ENCODE measurements at regions not wholly inside any gene's neighbourhood (a gene's known extent, or its start where the extent isn't known, plus 50 kb on each side); places are given as distances from the start of the nearest gene placed in this dataset.

GRCh38 chr3:72476139-72476483 lies 372.1 kb downstream of the SHQ1 start:
- DNase-seq (ENCODE audit: extremely low spot score, insufficient read length, low read depth) (no peak), FAIRE-seq (no peak)

GRCh38 chr3:72475258-72476138 lies 372.7 kb downstream of the SHQ1 start:
- no peak for FAIRE-seq
- no peak for DNase-seq (ENCODE audit: extremely low spot score, insufficient read length, low read depth)

- FAIRE-seq (no peak), DNase-seq (ENCODE audit: extremely low spot score, insufficient read length, low read depth) (no peak)
These were observed 373.5 kb downstream of the SHQ1 start for GRCh38 chr3:72474775-72475174.

GRCh38 chr3:72473156-72473555 lies 375.1 kb downstream of the SHQ1 start:
- DNase-seq (ENCODE audit: extremely low spot score, insufficient read length, low read depth) (no peak), FAIRE-seq (peak; percentile 71)

GRCh38 chr3:72470904-72471417 lies 377.3 kb downstream of the SHQ1 start:
- no peak for FAIRE-seq
- DNase-seq (ENCODE audit: extremely low spot score, insufficient read length, low read depth) = no peak

GRCh38 chr3:72465853-72466252 lies 382.4 kb downstream of the SHQ1 start:
- no peak for FAIRE-seq

GRCh38 chr3:72463083-72463482 lies 385.2 kb downstream of the SHQ1 start:
- DNase-seq (ENCODE audit: extremely low spot score, insufficient read length, low read depth) (no peak), FAIRE-seq (no peak)

More at GRCh38 chr3:72465853-72466252, 382.4 kb downstream of the SHQ1 start:
- DNase-seq (ENCODE audit: extremely low spot score, insufficient read length, low read depth) = no peak

GRCh38 chr3:72462595-72463011 lies 385.6 kb downstream of the SHQ1 start:
- FAIRE-seq = no peak

GRCh38 chr3:72461787-72462186 lies 386.5 kb downstream of the SHQ1 start:
- FAIRE-seq (no peak), DNase-seq (ENCODE audit: extremely low spot score, insufficient read length, low read depth) (no peak)

More at GRCh38 chr3:72462595-72463011, 385.6 kb downstream of the SHQ1 start:
- no peak for DNase-seq (ENCODE audit: extremely low spot score, insufficient read length, low read depth)

- DNase-seq (ENCODE audit: extremely low spot score, insufficient read length, low read depth) (no peak), FAIRE-seq (no peak)
These were observed 387.8 kb downstream of the SHQ1 start for GRCh38 chr3:72460205-72461174.

GRCh38 chr3:72459588-72459987 lies 388.7 kb downstream of the SHQ1 start:
- FAIRE-seq (no peak), DNase-seq (ENCODE audit: extremely low spot score, insufficient read length, low read depth) (no peak)

GRCh38 chr3:72458375-72458774 lies 389.9 kb downstream of the SHQ1 start:
- no peak for DNase-seq (ENCODE audit: extremely low spot score, insufficient read length, low read depth)
- no peak for FAIRE-seq

GRCh38 chr3:72454441-72454840 lies 393.8 kb downstream of the SHQ1 start:
- FAIRE-seq (no peak), DNase-seq (ENCODE audit: extremely low spot score, insufficient read length, low read depth) (no peak)

GRCh38 chr3:72453706-72454105 lies 394.5 kb downstream of the SHQ1 start:
- no peak for FAIRE-seq

GRCh38 chr3:72452745-72453144 lies 395.5 kb downstream of the SHQ1 start:
- no peak for FAIRE-seq
- no peak for DNase-seq (ENCODE audit: extremely low spot score, insufficient read length, low read depth)

More at GRCh38 chr3:72453706-72454105, 394.5 kb downstream of the SHQ1 start:
- no peak for DNase-seq (ENCODE audit: extremely low spot score, insufficient read length, low read depth)

- no peak for FAIRE-seq
- DNase-seq (ENCODE audit: extremely low spot score, insufficient read length, low read depth) = no peak
These were observed 396.4 kb downstream of the SHQ1 start for GRCh38 chr3:72451841-72452240.

GRCh38 chr3:72449551-72449950 lies 398.7 kb downstream of the SHQ1 start:
- FAIRE-seq = no peak
- no peak for DNase-seq (ENCODE audit: extremely low spot score, insufficient read length, low read depth)

- no peak for DNase-seq (ENCODE audit: extremely low spot score, insufficient read length, low read depth)
These were observed 399.4 kb downstream of the SHQ1 start for GRCh38 chr3:72448858-72449257.

GRCh38 chr3:72448375-72448823 lies 399.8 kb downstream of the SHQ1 start:
- no peak for DNase-seq (ENCODE audit: extremely low spot score, insufficient read length, low read depth)
- no peak for FAIRE-seq

More at GRCh38 chr3:72448858-72449257, 399.4 kb downstream of the SHQ1 start:
- no peak for FAIRE-seq

Measured in GM18507 (cell line).